ENCODE measurements at regions not wholly inside any gene's neighbourhood (a gene's known extent, or its start where the extent isn't known, plus 50 kb on each side); places are given as distances from the start of the nearest gene placed in this dataset.

DNA sequence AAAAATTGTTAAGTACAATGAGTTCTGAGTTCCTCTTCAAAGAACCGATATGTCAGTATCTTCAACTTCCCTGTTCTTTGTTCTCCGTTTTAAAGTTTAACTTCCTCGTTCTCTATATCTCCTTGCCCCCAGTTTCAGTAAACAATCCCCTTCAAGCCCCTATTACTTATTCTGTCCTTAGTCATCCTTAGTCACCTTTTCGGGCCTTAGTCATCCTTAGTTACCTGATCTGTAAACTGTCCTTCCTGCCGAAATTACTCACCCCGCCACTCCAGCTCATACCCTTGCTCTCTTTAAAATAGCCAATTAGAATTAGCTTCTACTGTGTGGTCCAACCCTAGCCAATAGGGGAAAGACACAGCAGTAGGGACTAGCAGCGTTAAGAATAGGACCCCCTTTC lies 1165.6 kb downstream of the NSUN3 start:
- Histone ChIP-seq H3K4me1 (ENCODE audit: control insufficient read depth in 1 of 2, insufficient read depth in 2 of 2, low read length in 2 of 2) (no peaks in the 10 kb centered on the region), H3K9me3 (ENCODE audit: control insufficient read depth in 1 of 2, insufficient read depth in 1 of 2, low read depth in 1 of 2, low read length in 2 of 2) (peaks cover 0 to 5% of the 10 kb centered on the region in 2 experiments; a peak in 2 of 4 replicates), H3K4me3 (replicated peaks in 1 of 2; ENCODE audit: low read depth in 1 of 2, low read length in 2 of 2) (no peak overlapping the region), H4K20me1 (ENCODE audit: insufficient read depth) (no peaks in the 10 kb centered on the region), H3K9me2 (ENCODE audit: insufficient read depth) (no peaks in the 10 kb centered on the region), H3K27ac (ENCODE audit: low read depth, low read length) (no peak overlapping the region), H2AFZ (ENCODE audit: low read depth, low read length, poor library complexity, severe bottlenecking) (no peak overlapping the region), H3K27me3 (ENCODE audit: insufficient read depth, low read length) (no peaks in the 10 kb centered on the region), H3K79me2 (ENCODE audit: insufficient read depth, low read length) (no peaks in the 10 kb centered on the region), H3K36me3 (ENCODE audit: control insufficient read depth in 1 of 2, insufficient read depth in 2 of 2, low read length in 2 of 2) (no peaks in the 10 kb centered on the region), H3K9ac (ENCODE audit: low read length) (no peak overlapping the region), H3K4me2 (ENCODE audit: low read length) (no peak overlapping the region)
- TF ChIP-seq MAX (IDR thresholded peaks at IDR 0.05): no peak
- TF ChIP-seq CTCF (IDR thresholded peaks at IDR 0.05 in 2 of 3, conservative IDR thresholded peaks at IDR 0.05 in 1 of 3; ENCODE audit: borderline replicate concordance in 1 of 3, insufficient read depth in 1 of 3, low read depth in 2 of 3, low read length in 2 of 3): no peak
- TF ChIP-seq RAD21 (IDR thresholded peaks at IDR 0.05; ENCODE audit: low read depth): no peak
- TF ChIP-seq EGR1 (IDR thresholded peaks at IDR 0.05; ENCODE audit: low read depth): no peak
- TF ChIP-seq EZH2phosphoT487 (IDR thresholded peaks at IDR 0.05; ENCODE audit: borderline replicate concordance): no peak
- no peak for TF ChIP-seq EZH2 (IDR thresholded peaks at IDR 0.05)
- no peak for TF ChIP-seq JUND (IDR thresholded peaks at IDR 0.05)
- no peak for ATAC-seq
- POLR2A ChIA-PET: no interaction called here
- no TSS peak for BruUV-seq (replicated peaks)
- CTCF ChIA-PET: no interaction called here
- no peak for DNase-seq (ENCODE audit: low read depth, low spot score)
- intact Hi-C loops (cut with micrococcal nuclease): no loop called here
- RAD21 ChIA-PET (ENCODE audit: low non-redundant PET in 1 of 2, low total read pairs in 2 of 2, uncharacterized antibody in 2 of 2, unreplicated experiment in 2 of 2): no interaction called here

DNA sequence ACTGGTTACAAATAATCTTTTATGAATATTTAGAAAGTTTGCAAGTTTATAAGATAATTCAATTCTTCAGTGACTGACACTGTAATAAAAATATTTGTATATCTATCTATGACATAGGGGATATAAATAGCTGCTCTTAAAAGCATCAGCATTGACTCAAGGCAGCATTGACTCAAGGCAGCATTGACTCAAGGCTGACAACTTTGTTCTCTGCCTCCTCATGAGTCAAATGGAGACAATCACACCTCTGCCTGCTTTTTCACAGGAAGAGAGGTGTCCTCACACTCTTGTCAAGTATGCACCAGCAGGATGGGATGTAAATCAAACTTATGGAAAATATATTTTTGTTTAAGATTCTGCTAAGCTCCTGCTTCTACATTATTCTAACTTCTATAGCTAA lies 1173.1 kb downstream of the NSUN3 start:
- ATAC-seq: no peak
- DNase-seq (ENCODE audit: low read depth, low spot score): no peak
- Histone ChIP-seq H3K9ac (ENCODE audit: low read length) (no peak overlapping the region), H3K27ac (ENCODE audit: low read depth, low read length) (no peak overlapping the region), H3K9me2 (ENCODE audit: insufficient read depth) (no peaks in the 10 kb centered on the region), H4K20me1 (ENCODE audit: insufficient read depth) (no peaks in the 10 kb centered on the region), H2AFZ (ENCODE audit: low read depth, low read length, poor library complexity, severe bottlenecking) (no peak overlapping the region), H3K4me3 (replicated peaks in 1 of 2; ENCODE audit: low read depth in 1 of 2, low read length in 2 of 2) (no peak overlapping the region), H3K4me1 (ENCODE audit: control insufficient read depth in 1 of 2, insufficient read depth in 2 of 2, low read length in 2 of 2) (no peaks in the 10 kb centered on the region), H3K9me3 (ENCODE audit: control insufficient read depth in 1 of 2, insufficient read depth in 1 of 2, low read depth in 1 of 2, low read length in 2 of 2) (peaks cover 0 to 15% of the 10 kb centered on the region in 2 experiments; a peak in 3 of 4 replicates), H3K27me3 (ENCODE audit: insufficient read depth, low read length) (no peaks in the 10 kb centered on the region), H3K79me2 (ENCODE audit: insufficient read depth, low read length) (no peaks in the 10 kb centered on the region), H3K36me3 (ENCODE audit: control insufficient read depth in 1 of 2, insufficient read depth in 2 of 2, low read length in 2 of 2) (no peaks in the 10 kb centered on the region), H3K4me2 (ENCODE audit: low read length) (no peak overlapping the region)
- CTCF ChIA-PET: no interaction called here
- no peak for TF ChIP-seq EZH2 (IDR thresholded peaks at IDR 0.05)
- TF ChIP-seq MAX (IDR thresholded peaks at IDR 0.05): no peak
- no peak for TF ChIP-seq FOSL1 (IDR thresholded peaks at IDR 0.05; ENCODE audit: low read depth)
- no peak for TF ChIP-seq CTCF (IDR thresholded peaks at IDR 0.05 in 2 of 3, conservative IDR thresholded peaks at IDR 0.05 in 1 of 3; ENCODE audit: borderline replicate concordance in 1 of 3, insufficient read depth in 1 of 3, low read depth in 2 of 3, low read length in 2 of 3)
- TF ChIP-seq YY1 (IDR thresholded peaks at IDR 0.05; ENCODE audit: extremely low read depth, insufficient replicate concordance, low read depth, low read length): no peak
- TF ChIP-seq POLR2A (IDR thresholded peaks at IDR 0.05; ENCODE audit: borderline replicate concordance, extremely low read depth, insufficient read depth, insufficient read length): no peak
- no peak for TF ChIP-seq SIN3A (IDR thresholded peaks at IDR 0.05; ENCODE audit: low read depth)
- intact Hi-C loops (cut with micrococcal nuclease): no loop called here
- POLR2A ChIA-PET: no interaction called here
- RAD21 ChIA-PET (ENCODE audit: low non-redundant PET in 1 of 2, low total read pairs in 2 of 2, uncharacterized antibody in 2 of 2, unreplicated experiment in 2 of 2): no interaction called here
- no TSS peak for BruUV-seq (replicated peaks)
